H9 (cell line): ENCODE measurements at regions not wholly inside any gene's neighbourhood (a gene's known extent, or its start where the extent isn't known, plus 50 kb on each side); places are given as distances from the start of the nearest gene placed in this dataset.
A peak's percentile ranks its signal among the peaks of the same experiment; 100 is the strongest.

Source experiments
- DNase-seq: peaks from one replicate; pipeline ENCODE4 v3.0.0-alpha.2; 2017
- H2AFZ ChIP-seq: one replicate; pipeline ENCODE4 v1.6.1; 2013; ENCODE audit warnings: mild to moderate bottlenecking, low read length, control low read depth, moderate library complexity
- H2AK5ac ChIP-seq: 2 replicates; pipeline ENCODE4 v1.6.1; 2013; ENCODE audit warnings: low read length, control low read depth, mixed read lengths; ENCODE audit not compliant: insufficient read length
- H2BK120ac ChIP-seq: one replicate; pipeline ENCODE4 v1.6.1; 2013; ENCODE audit warnings: low read depth, mild to moderate bottlenecking, low read length, control low read depth, inconsistent platforms; ENCODE audit not compliant: poor library complexity, severe bottlenecking
- H2BK12ac ChIP-seq: 2 replicates; pipeline ENCODE4 v1.6.1; 2013; ENCODE audit warnings: low read length, control low read depth, mixed read lengths, low read depth; ENCODE audit not compliant: insufficient read length
- H2BK15ac ChIP-seq: 2 replicates; pipeline ENCODE4 v1.6.1; 2013; ENCODE audit warnings: low read depth, low read length, control low read depth
- H2BK20ac ChIP-seq: one replicate; pipeline ENCODE4 v1.6.1; 2013; ENCODE audit warnings: low read depth, mild to moderate bottlenecking, low read length, control low read depth, inconsistent platforms; ENCODE audit not compliant: poor library complexity, severe bottlenecking
- H2BK5ac ChIP-seq: 2 replicates; pipeline ENCODE4 v1.6.1; 2013; ENCODE audit warnings: low read length, control low read depth, mixed read lengths; ENCODE audit not compliant: insufficient read length
- H3K14ac ChIP-seq: 2 replicates; pipeline ENCODE4 v1.6.1; 2013; ENCODE audit warnings: low read length, control low read depth; ENCODE audit not compliant: insufficient read depth
- H3K18ac ChIP-seq: 2 replicates; pipeline ENCODE4 v1.6.1; 2013; ENCODE audit warnings: low read depth, mild to moderate bottlenecking, mixed read lengths, low read length, control low read depth; ENCODE audit not compliant: insufficient read length
- H3K23ac ChIP-seq: 2 replicates; pipeline ENCODE4 v1.6.1; 2013; ENCODE audit warnings: low read length, control low read depth, mixed read lengths, low read depth; ENCODE audit not compliant: insufficient read length
- H3K23me2 ChIP-seq: 2 replicates; pipeline ENCODE4 v1.6.1; 2013; ENCODE audit warnings: low read depth, mild to moderate bottlenecking, mixed read lengths, low read length, control low read depth; ENCODE audit not compliant: insufficient read length, poor library complexity, severe bottlenecking
- H3K27ac ChIP-seq: 2 replicates; pipeline ENCODE4 v1.5.1; 2013; ENCODE audit warnings: low read length, control low read depth, mixed read lengths, low read depth; ENCODE audit not compliant: insufficient read length
- H3K27me3 ChIP-seq: 2 replicates; pipeline ENCODE4 v1.6.1; 2013; ENCODE audit warnings: low read length, control low read depth, inconsistent platforms; ENCODE audit not compliant: insufficient read depth
- H3K4ac ChIP-seq: 2 replicates; pipeline ENCODE4 v1.6.1; 2013; ENCODE audit warnings: low read depth, mild to moderate bottlenecking, control low read depth, inconsistent platforms, low read length, moderate library complexity
- H3K4me1 ChIP-seq: 2 replicates; pipeline ENCODE4 v1.6.1; 2013; ENCODE audit warnings: low read length, control low read depth, inconsistent platforms; ENCODE audit not compliant: insufficient read depth
- H3K4me2 ChIP-seq: 2 replicates; pipeline ENCODE4 v1.6.1; 2013; ENCODE audit warnings: low read length, control low read depth, mixed read lengths; ENCODE audit not compliant: insufficient read length, insufficient read depth
- H3K56ac ChIP-seq: 2 replicates; pipeline ENCODE4 v1.6.1; 2013; ENCODE audit warnings: low read depth, mild to moderate bottlenecking, mixed read lengths, low read length, control low read depth; ENCODE audit not compliant: insufficient read length
- H3K79me1 ChIP-seq: 2 replicates; pipeline ENCODE4 v1.6.1; 2013; ENCODE audit warnings: low read depth, mild to moderate bottlenecking, moderate library complexity, low read length, control low read depth, inconsistent platforms; ENCODE audit not compliant: insufficient read depth, poor library complexity, severe bottlenecking
- H3K79me2 ChIP-seq: 2 replicates; pipeline ENCODE4 v1.6.1; 2013; ENCODE audit warnings: low read length, control low read depth, inconsistent platforms; ENCODE audit not compliant: insufficient read depth
- H3K9ac ChIP-seq: 2 replicates; pipeline ENCODE4 v1.6.1; 2013; ENCODE audit warnings: low read length, control low read depth, mixed read lengths; ENCODE audit not compliant: insufficient read length; ENCODE audit errors: extremely low read depth
- H3K9me3 ChIP-seq: one replicate; pipeline ENCODE4 v1.6.1; 2013; ENCODE audit warnings: low read depth, low read length, inconsistent platforms; ENCODE audit not compliant: control insufficient read depth
- H3T11ph ChIP-seq: one replicate; pipeline ENCODE4 v1.6.1; 2013; ENCODE audit warnings: mild to moderate bottlenecking, low read length, control low read depth, inconsistent platforms
- H4K20me1 ChIP-seq: one replicate; pipeline ENCODE4 v1.6.1; 2013; ENCODE audit not compliant: control insufficient read depth, insufficient read length, insufficient read depth
- H4K5ac ChIP-seq: 2 replicates; pipeline ENCODE4 v1.6.1; 2013; ENCODE audit warnings: low read depth, mild to moderate bottlenecking, mixed read lengths, low read length, control low read depth; ENCODE audit not compliant: insufficient read length
- H4K8ac ChIP-seq: replicated peaks from 2 replicates; pipeline ENCODE4 v1.6.1; 2013; ENCODE audit warnings: low read length, control low read depth, mixed read lengths, low read depth; ENCODE audit not compliant: insufficient read length
- H4K91ac ChIP-seq: 2 replicates; pipeline ENCODE4 v1.6.1; 2013; ENCODE audit warnings: low read depth, mild to moderate bottlenecking, moderate library complexity, mixed read lengths, low read length, control low read depth; ENCODE audit not compliant: insufficient read length
- H3K27ac Mint-ChIP-seq, 3 experiments: 2 replicates in 2 of 3; 3 replicates in 1 of 3; pipeline ENCODE4 v1.8.0; 2020 to 2021; ENCODE audit warnings: mixed read lengths in 3 of 3, mild to moderate bottlenecking in 1 of 3, moderate library complexity in 1 of 3
- H3K27me3 Mint-ChIP-seq: 2 replicates; pipeline ENCODE4 v1.8.0; 2021; ENCODE audit warnings: low read depth, mild to moderate bottlenecking, moderate library complexity, mixed read lengths
- H3K36me3 Mint-ChIP-seq, 3 experiments: 2 replicates in 2 of 3; 3 replicates in 1 of 3; pipeline ENCODE4 v1.8.0; 2020 to 2021; ENCODE audit warnings: low read depth in 3 of 3, mixed read lengths in 3 of 3; ENCODE audit not compliant: insufficient read depth in 1 of 3
- H3K4me1 Mint-ChIP-seq, 2 experiments: 2 replicates each; pipeline ENCODE4 v1.8.0; 2020; ENCODE audit warnings: mixed read lengths in 2 of 2
- H3K4me3 Mint-ChIP-seq, 2 experiments: 2 replicates in 1 of 2; 3 replicates in 1 of 2; pipeline ENCODE4 v1.8.0; 2020 to 2021; ENCODE audit warnings: mild to moderate bottlenecking in 2 of 2, mixed read lengths in 2 of 2, moderate library complexity in 1 of 2
- H3K9me3 Mint-ChIP-seq, 2 experiments: 2 replicates in 1 of 2; 3 replicates in 1 of 2; pipeline ENCODE4 v1.8.0; 2020; ENCODE audit warnings: mild to moderate bottlenecking in 2 of 2, mixed read lengths in 2 of 2, moderate library complexity in 1 of 2
- CTCF ChIP-seq: fragments of 200-600 bp; sonication (generic); conservative IDR thresholded peaks from 3 replicates; pipeline ENCODE4 v1.8.0; 2021; ENCODE audit warnings: antibody characterized with exemption, mild to moderate bottlenecking
- WGBS: extraction: QIAGEN DNeasy Blood & Tissue Kit; methylation state at CpG from one replicate; pipeline ENCODE4 v1.1.7; 2013; ENCODE audit warnings: missing lambda C conversion rate, low lambda C conversion rate, mixed read lengths; ENCODE audit not compliant: insufficient read length; ENCODE audit errors: extremely low coverage; 5-methylcytosine and 5-hydroxymethylcytosine counted together

GRCh38 chr18:60003610-60004185, 103.9 kb downstream of the PMAIP1 start:
- no peak overlapping the region for H3K56ac ChIP-seq
- no peak overlapping the region for H3K4ac ChIP-seq
- H3T11ph ChIP-seq, result no peak overlapping the region
- no peak overlapping the region for H4K5ac ChIP-seq
- no peak overlapping the region for H3K18ac ChIP-seq
- H3K27ac Mint-ChIP-seq, result no peak overlapping the region
- no peak overlapping the region for H3K9ac ChIP-seq
- H3K4me1 Mint-ChIP-seq, result peaks cover 3% of the 10 kb centered on the region in 2 experiments; a peak in 2 of 4 replicates
- peak; percentile 47 for DNase-seq
- H2BK15ac ChIP-seq, result no peak overlapping the region
- H3K27ac ChIP-seq, result no peak overlapping the region
- H2BK12ac ChIP-seq, result no peak overlapping the region
- H3K23me2 ChIP-seq, result no peaks in the 10 kb centered on the region
- H4K20me1 ChIP-seq, result no peaks in the 10 kb centered on the region
- H3K27me3 ChIP-seq, result no peaks in the 10 kb centered on the region
- H3K9me3 ChIP-seq, result no peaks in the 10 kb centered on the region
- no peak for TF ChIP-seq CTCF
- no peak overlapping the region for H2BK5ac ChIP-seq
- no CpG with 5 or more reads among the region's 16 CpGs for WGBS
- no peak overlapping the region for H3K4me3 Mint-ChIP-seq
- no peak overlapping the region for H2BK120ac ChIP-seq
- H3K79me2 ChIP-seq, result no peaks in the 10 kb centered on the region
- H3K9me3 Mint-ChIP-seq, result peaks cover 10 to 12% of the 10 kb centered on the region in 2 experiments
- no peak overlapping the region for H4K91ac ChIP-seq
- no peak overlapping the region for H2BK20ac ChIP-seq
- no peak overlapping the region for H2AFZ ChIP-seq
- H3K4me2 ChIP-seq, result no peak overlapping the region
- H2AK5ac ChIP-seq, result no peak overlapping the region
- H3K14ac ChIP-seq, result 0 out of 2 replicates have a peak overlapping the region, but pooled peaks have one; percentile 37
- H3K4me1 ChIP-seq, result no peaks in the 10 kb centered on the region
- no peak overlapping the region for H3K23ac ChIP-seq
- no peak overlapping the region for H4K8ac ChIP-seq
- H3K79me1 ChIP-seq, result no peaks in the 10 kb centered on the region
- H3K36me3 Mint-ChIP-seq, result 0 out of 7 replicates have a peak, but pooled peaks cover 0 to 12% (median 2%) of the 10 kb centered on the region in 3 experiments
- H3K27me3 Mint-ChIP-seq, result peaks cover 1% of the 10 kb centered on the region; the same call in 1 of the 2 replicates
